HG02885 (cell line): ENCODE measurements at regions not wholly inside any gene's neighbourhood (a gene's known extent, or its start where the extent isn't known, plus 50 kb on each side); places are given as distances from the start of the nearest gene placed in this dataset.

Experiments used
- ATAC-seq: cut with Tn5 transposase; IDR thresholded peaks from one replicate; pipeline ENCODE4 v1.9.1; 2021; ENCODE audit warnings: mild to moderate bottlenecking; ENCODE audit not compliant: unreplicated experiment, poor library complexity

GRCh38 chr18:7341581-7342337, 110.9 kb downstream of the LRRC30 start:
- no peak for ATAC-seq

- ATAC-seq = no peak
These were observed 118.4 kb downstream of the LRRC30 start for GRCh38 chr18:7349181-7349837.

- no peak for ATAC-seq
These were observed 128.3 kb downstream of the LRRC30 start for GRCh38 chr18:7358989-7359726.

GRCh38 chr18:7360606-7361170, 129.8 kb downstream of the LRRC30 start:
- ATAC-seq = no peak

- ATAC-seq = no peak
These were observed 132.4 kb downstream of the LRRC30 start for GRCh38 chr18:7363338-7363737.

GRCh38 chr18:7366597-7366996, 135.7 kb downstream of the LRRC30 start:
- no peak for ATAC-seq

GRCh38 chr18:7367336-7367735, 136.4 kb downstream of the LRRC30 start:
- no peak for ATAC-seq

- no peak for ATAC-seq
These were observed 138.1 kb downstream of the LRRC30 start for GRCh38 chr18:7369006-7369405.

- ATAC-seq = no peak
These were observed 139.5 kb downstream of the LRRC30 start for GRCh38 chr18:7370375-7370774.

- ATAC-seq = no peak
These were observed 139.9 kb downstream of the LRRC30 start for GRCh38 chr18:7370802-7371201.

- no peak for ATAC-seq
These were observed 142.6 kb downstream of the LRRC30 start for GRCh38 chr18:7373441-7373840.

- no peak for ATAC-seq
These were observed 150.4 kb downstream of the LRRC30 start for GRCh38 chr18:7381307-7381706.

- no peak for ATAC-seq
These were observed 151.6 kb downstream of the LRRC30 start for GRCh38 chr18:7382328-7383001.

GRCh38 chr18:7383002-7383980, 152.4 kb downstream of the LRRC30 start:
- ATAC-seq = no peak

GRCh38 chr18:7388741-7389140, 157.9 kb downstream of the LRRC30 start:
- ATAC-seq = no peak

GRCh38 chr18:7390731-7391492, 160.0 kb downstream of the LRRC30 start:
- no peak for ATAC-seq

- no peak for ATAC-seq
These were observed 162.2 kb downstream of the LRRC30 start for GRCh38 chr18:7393080-7393479.

GRCh38 chr18:7394050-7394659, 163.3 kb downstream of the LRRC30 start:
- no peak for ATAC-seq
